Ovary (tissue), 7 donors: ENCODE measurements at regions not wholly inside any gene's neighbourhood (a gene's known extent, or its start where the extent isn't known, plus 50 kb on each side); places are given as distances from the start of the nearest gene placed in this dataset.
"Not testable (repeated sequence)": the region's sequence is repeated elsewhere in the genome, so short reads cannot be mapped to it uniquely, and the experiment has no call there.

Source experiments
- DNase-seq, 5 donors: peaks; one replicate each; pipeline ENCODE4 v3.0.0-alpha.2; 2019 to 2020
- H3K27ac ChIP-seq, 2 donors: fragments of 200-600 bp; one replicate each; pipeline versions ENCODE4 v1.5.1 to v1.8.0; 2019 to 2022
- H3K27me3 ChIP-seq: fragments of 200-600 bp; one replicate; pipeline ENCODE4 v1.8.0; 2022
- H3K36me3 ChIP-seq: fragments of 200-600 bp; sonication (generic); one replicate; pipeline ENCODE4 v1.5.1; 2019
- H3K4me1 ChIP-seq: one replicate; pipeline ENCODE4 v1.8.1; 2013; ENCODE audit warnings: mild to moderate bottlenecking, moderate library complexity; ENCODE audit not compliant: insufficient read depth
- H3K4me3 ChIP-seq: fragments of 200-600 bp; sonication (generic); one replicate; pipeline ENCODE4 v1.5.1; 2017
- H3K9me3 ChIP-seq, 2 donors: fragments of 200-600 bp in 1 of 2; sonication (generic) in 1 of 2; one replicate each; pipeline versions ENCODE4 v1.5.1 to v1.8.1; 2013 to 2019; ENCODE audit warnings: mild to moderate bottlenecking in 1 of 2, moderate library complexity in 1 of 2
- CTCF ChIP-seq, 3 donors: fragments of 450-650 bp in 2 of 3; fragments of 200-600 bp in 1 of 3; IDR thresholded peaks; one replicate each; pipeline versions ENCODE4 v1.5.1 to v1.8.0; 2016 to 2022; ENCODE audit warnings: antibody characterized with exemption in 3 of 3, mild to moderate bottlenecking in 1 of 3
- EP300 ChIP-seq: sonication (generic); formaldehyde crosslinking; IDR thresholded peaks from one replicate; pipeline ENCODE4 v1.6.1; 2017; ENCODE audit warnings: antibody characterized with exemption
- POLR2A ChIP-seq: fragments of 450-650 bp; IDR thresholded peaks from one replicate; pipeline ENCODE4 v1.6.1; 2017; ENCODE audit warnings: antibody characterized with exemption, mild to moderate bottlenecking, moderate library complexity
- WGBS, 3 donors: extraction: QIAGEN DNeasy Blood & Tissue Kit in 1 of 3; methylation state at CpG; one replicate each; pipeline versions ENCODE4 v1.1.5 to v1.1.7; 2013 to 2017; 5-methylcytosine and 5-hydroxymethylcytosine counted together
- intact Hi-C, 4 donors: fragments of 100-400 bp; cut with DNase I; formaldehyde crosslinking; loops; one replicate each; pipeline versions ENCODE4 v1.11.0 to v1.15.1; 2022 to 2023
- donor health status: DM: no; HTN: no; CAD: no; lungs with moderate emphysema.
- donor health status: DM: no; HTN: no; CAD: no.
- donor health status: Bipolar disorder and iron deficiency.
- donor health status: DM: no; HTN: no; CAD: no.
- donor health status: DM: yes; HTN: yes; CAD: no.

- Histone ChIP-seq H3K27me3 (no peaks in the 10 kb centered on the region), H3K9me3 (peaks cover 0 to 4% of the 10 kb centered on the region in 2 donors), H3K4me3 (no peak overlapping the region), H3K36me3 (no peaks in the 10 kb centered on the region), H3K27ac (no peak overlapping the region), H3K4me1 (no peaks in the 10 kb centered on the region)
- WGBS, 3 donors, result 55 to 66% (median 63%) methylated on average over 5 of the region's 5 CpGs
- no peak for DNase-seq
- no peak for TF ChIP-seq POLR2A
- TF ChIP-seq CTCF (IDR thresholded peaks at IDR 0.05), result no peak
- TF ChIP-seq EP300, result no peak
- intact Hi-C loops, result no loop called here
Measured at GRCh38 chr4:13821522-13821921, 194.0 kb upstream of the BOD1L1 start.

GRCh38 chr4:13825822-13826221 lies 198.3 kb upstream of the BOD1L1 start:
- H3K36me3 ChIP-seq, H3K27me3 ChIP-seq, H3K4me1 ChIP-seq, H3K9me3 ChIP-seq, DNase-seq, H3K4me3 ChIP-seq, H3K27ac ChIP-seq, intact Hi-C loops: not testable (repeated sequence)

- Histone ChIP-seq H3K36me3 (no peaks in the 10 kb centered on the region), H3K27ac (no peak overlapping the region), H3K27me3 (no peaks in the 10 kb centered on the region), H3K9me3 (no peaks in the 10 kb centered on the region), H3K4me3 (no peak overlapping the region), H3K4me1 (no peaks in the 10 kb centered on the region)
- intact Hi-C loops, result no loop called here
- 73 to 77% (median 77%) methylated on average over 3 of the region's 3 CpGs for WGBS, 3 donors
- TF ChIP-seq POLR2A, result no peak
- TF ChIP-seq EP300, result no peak
- no peak for TF ChIP-seq CTCF (IDR thresholded peaks at IDR 0.05)
- DNase-seq, result no peak
Measured at GRCh38 chr4:13829457-13829856, 201.9 kb upstream of the BOD1L1 start.

- no peak for DNase-seq
- TF ChIP-seq POLR2A, result no peak
- no peak for TF ChIP-seq EP300
- no peak for TF ChIP-seq CTCF (IDR thresholded peaks at IDR 0.05)
- intact Hi-C loops, result no loop called here
- Histone ChIP-seq H3K27ac (no peak overlapping the region), H3K4me3 (no peak overlapping the region), H3K9me3 (no peaks in the 10 kb centered on the region), H3K27me3 (no peaks in the 10 kb centered on the region), H3K36me3 (no peaks in the 10 kb centered on the region), H3K4me1 (no peaks in the 10 kb centered on the region)
- whole genome bisulfite sequencing, 3 donors, result 35 to 42% (median 38%) methylated on average over 5 of the region's 5 CpGs
Measured at GRCh38 chr4:13830449-13830848, 202.9 kb upstream of the BOD1L1 start.

GRCh38 chr4:13833171-13833804 lies 205.8 kb upstream of the BOD1L1 start:
- H3K4me3 ChIP-seq, result no peak overlapping the region
- no peaks in the 10 kb centered on the region for H3K4me1 ChIP-seq
- no peak for DNase-seq
- H3K27me3 ChIP-seq, result no peaks in the 10 kb centered on the region
- no peak overlapping the region for H3K27ac ChIP-seq
- 49 to 70% (median 65%) methylated on average over 4 of the region's 4 CpGs for WGBS, 3 donors
- intact Hi-C loops, result no loop called here
- H3K36me3 ChIP-seq, result no peaks in the 10 kb centered on the region
- TF ChIP-seq CTCF (IDR thresholded peaks at IDR 0.05), result no peak
- no peak for TF ChIP-seq EP300
- TF ChIP-seq POLR2A, result no peak
- no peaks in the 10 kb centered on the region for H3K9me3 ChIP-seq
